Osteoblast (primary cell): ENCODE measurements at regions not wholly inside any gene's neighbourhood (a gene's known extent, or its start where the extent isn't known, plus 50 kb on each side); places are given as distances from the start of the nearest gene placed in this dataset.

Experiments
- DNase-seq: peaks from one replicate; pipeline ENCODE4 v3.0.0; 2011; ENCODE audit warnings: low spot score, mixed read lengths; ENCODE audit not compliant: insufficient read length; ENCODE audit errors: missing footprints
- H2AFZ ChIP-seq: 2 replicates; pipeline ENCODE4 v1.6.0; 2011; ENCODE audit warnings: mild to moderate bottlenecking, low read length
- H3K27ac ChIP-seq: 2 replicates; pipeline ENCODE4 v1.5.1; 2011; ENCODE audit warnings: mild to moderate bottlenecking, low read depth, low read length, moderate library complexity
- H3K27me3 ChIP-seq: 2 replicates; pipeline ENCODE4 v1.6.0; 2012; ENCODE audit warnings: mild to moderate bottlenecking, control low read depth, inconsistent platforms, low read length, moderate library complexity; ENCODE audit not compliant: insufficient read depth
- H3K36me3 ChIP-seq: 2 replicates; pipeline ENCODE4 v1.5.1; 2011; ENCODE audit warnings: mild to moderate bottlenecking, low read length, control low read depth, moderate library complexity; ENCODE audit not compliant: insufficient read depth
- H3K4me1 ChIP-seq: 2 replicates; pipeline ENCODE4 v1.5.1; 2011; ENCODE audit warnings: mild to moderate bottlenecking, low read length, control low read depth, moderate library complexity; ENCODE audit not compliant: insufficient read depth
- H3K4me2 ChIP-seq: 2 replicates; pipeline ENCODE4 v1.6.0; 2011; ENCODE audit warnings: mild to moderate bottlenecking, low read length; ENCODE audit not compliant: insufficient read depth
- H3K4me3 ChIP-seq: fragments of 200-600 bp; sonication (generic); 3 replicates; pipeline ENCODE4 v1.5.1; 2012; ENCODE audit warnings: mild to moderate bottlenecking, low read length, inconsistent platforms; ENCODE audit not compliant: insufficient read depth
- H3K79me2 ChIP-seq: 2 replicates; pipeline ENCODE4 v1.6.0; 2012; ENCODE audit warnings: mild to moderate bottlenecking, low read length, control low read depth, inconsistent platforms; ENCODE audit not compliant: insufficient read depth
- H3K9me3 ChIP-seq: 2 replicates; pipeline ENCODE4 v1.5.1; 2011; ENCODE audit warnings: low read depth, low read length, control low read depth
- H4K20me1 ChIP-seq: 2 replicates; pipeline ENCODE4 v1.6.0; 2012; ENCODE audit warnings: mild to moderate bottlenecking, low read length, control low read depth; ENCODE audit not compliant: insufficient read depth
- CTCF ChIP-seq: IDR thresholded peaks from 2 replicates; pipeline ENCODE4 v1.5.1; 2011; ENCODE audit warnings: mild to moderate bottlenecking, low read depth, low read length, moderate library complexity; ENCODE audit errors: extremely low read depth

GRCh38 chr7:52325237-52325636, 710.2 kb upstream of the POM121L12 start:
- Histone ChIP-seq H3K36me3 (no peaks in the 10 kb centered on the region), H4K20me1 (no peaks in the 10 kb centered on the region), H3K79me2 (no peaks in the 10 kb centered on the region)

DNA sequence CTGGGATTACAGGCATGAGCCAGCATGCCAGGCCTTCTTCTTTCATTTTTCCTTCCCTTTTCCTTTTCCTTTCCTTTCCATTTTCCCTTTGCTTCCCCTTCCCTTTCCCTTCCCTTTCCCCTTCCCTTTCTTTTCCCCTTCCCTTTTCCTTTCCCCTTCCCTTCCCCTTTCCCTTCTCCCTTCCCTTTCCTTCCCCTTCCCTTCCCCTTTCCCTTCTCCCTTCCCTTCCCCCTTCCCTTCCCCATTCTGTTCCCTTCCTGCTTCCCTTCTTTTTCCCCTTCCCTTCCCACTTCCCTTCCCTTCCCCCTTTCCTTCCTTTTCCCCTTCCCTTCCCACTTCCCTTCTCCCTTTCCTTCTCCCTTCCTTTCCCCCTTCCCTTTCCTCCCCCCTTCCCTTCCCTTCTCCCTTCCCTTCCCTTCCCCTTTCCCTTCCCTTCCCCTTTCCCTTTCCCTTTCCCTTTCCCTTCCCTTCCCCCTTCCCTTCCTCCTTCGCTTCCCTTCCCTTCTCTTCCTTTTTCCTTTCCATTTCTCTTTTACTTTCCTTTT, 712.2 kb upstream of the POM121L12 start:
- H3K79me2 ChIP-seq: no peaks in the 10 kb centered on the region
- no peak overlapping the region for H3K27ac ChIP-seq
- no peaks in the 10 kb centered on the region for H3K9me3 ChIP-seq
- no peak overlapping the region for H2AFZ ChIP-seq
- H3K4me3 ChIP-seq: no peak overlapping the region
- no peak for DNase-seq
- no peak for TF ChIP-seq CTCF
- H3K4me1 ChIP-seq: no peaks in the 10 kb centered on the region
- H3K4me2 ChIP-seq: no peak overlapping the region
- H3K36me3 ChIP-seq: no peaks in the 10 kb centered on the region
- H3K27me3 ChIP-seq: no peaks in the 10 kb centered on the region
- H4K20me1 ChIP-seq: no peaks in the 10 kb centered on the region

More at GRCh38 chr7:52325237-52325636, 710.2 kb upstream of the POM121L12 start:
- H3K4me3 ChIP-seq: no peak overlapping the region
- no peaks in the 10 kb centered on the region for H3K27me3 ChIP-seq
- DNase-seq: no peak
- no peak overlapping the region for H2AFZ ChIP-seq
- H3K9me3 ChIP-seq: no peaks in the 10 kb centered on the region
- no peak for TF ChIP-seq CTCF
- no peak overlapping the region for H3K4me2 ChIP-seq
- no peak overlapping the region for H3K27ac ChIP-seq
- no peaks in the 10 kb centered on the region for H3K4me1 ChIP-seq

GRCh38 chr7:52320610-52321009, 714.8 kb upstream of the POM121L12 start:
- TF ChIP-seq CTCF: no peak
- H3K79me2 ChIP-seq: no peaks in the 10 kb centered on the region
- H3K36me3 ChIP-seq: no peaks in the 10 kb centered on the region
- DNase-seq: no peak
- H3K27me3 ChIP-seq: no peaks in the 10 kb centered on the region
- H3K27ac ChIP-seq: no peak overlapping the region
- no peak overlapping the region for H3K4me3 ChIP-seq
- H3K9me3 ChIP-seq: no peaks in the 10 kb centered on the region
- no peak overlapping the region for H3K4me2 ChIP-seq
- H2AFZ ChIP-seq: no peak overlapping the region
- H4K20me1 ChIP-seq: no peaks in the 10 kb centered on the region
- no peaks in the 10 kb centered on the region for H3K4me1 ChIP-seq

DNA sequence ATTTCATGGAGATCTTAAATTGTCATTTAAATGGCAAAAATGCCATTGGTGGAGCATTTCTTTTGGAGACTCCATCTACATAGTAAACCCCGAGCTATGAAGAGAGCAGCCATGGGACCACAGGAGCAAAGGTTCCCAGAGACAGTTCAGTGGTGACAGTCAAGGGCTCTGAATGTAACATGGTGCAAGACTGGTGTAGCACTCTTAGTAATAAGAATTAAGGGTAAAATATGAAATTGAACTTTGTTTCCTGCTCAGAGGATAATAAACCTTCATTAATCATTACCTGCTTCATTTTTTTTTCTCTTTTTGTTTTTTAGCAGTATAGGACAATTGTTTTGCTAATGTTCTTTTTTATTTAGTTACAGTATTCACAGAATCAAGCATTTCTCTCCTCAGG, 717.5 kb upstream of the POM121L12 start:
- Histone ChIP-seq H3K79me2 (no peaks in the 10 kb centered on the region), H3K36me3 (no peaks in the 10 kb centered on the region), H3K4me1 (no peaks in the 10 kb centered on the region), H3K4me2 (no peak overlapping the region), H4K20me1 (no peaks in the 10 kb centered on the region), H2AFZ (no peak overlapping the region), H3K9me3 (no peaks in the 10 kb centered on the region), H3K27ac (no peak overlapping the region), H3K4me3 (no peak overlapping the region), H3K27me3 (no peaks in the 10 kb centered on the region)
- DNase-seq: no peak
- no peak for TF ChIP-seq CTCF
